ENCODE measurements at regions not wholly inside any gene's neighbourhood (a gene's known extent, or its start where the extent isn't known, plus 50 kb on each side); places are given as distances from the start of the nearest gene placed in this dataset.

DNA sequence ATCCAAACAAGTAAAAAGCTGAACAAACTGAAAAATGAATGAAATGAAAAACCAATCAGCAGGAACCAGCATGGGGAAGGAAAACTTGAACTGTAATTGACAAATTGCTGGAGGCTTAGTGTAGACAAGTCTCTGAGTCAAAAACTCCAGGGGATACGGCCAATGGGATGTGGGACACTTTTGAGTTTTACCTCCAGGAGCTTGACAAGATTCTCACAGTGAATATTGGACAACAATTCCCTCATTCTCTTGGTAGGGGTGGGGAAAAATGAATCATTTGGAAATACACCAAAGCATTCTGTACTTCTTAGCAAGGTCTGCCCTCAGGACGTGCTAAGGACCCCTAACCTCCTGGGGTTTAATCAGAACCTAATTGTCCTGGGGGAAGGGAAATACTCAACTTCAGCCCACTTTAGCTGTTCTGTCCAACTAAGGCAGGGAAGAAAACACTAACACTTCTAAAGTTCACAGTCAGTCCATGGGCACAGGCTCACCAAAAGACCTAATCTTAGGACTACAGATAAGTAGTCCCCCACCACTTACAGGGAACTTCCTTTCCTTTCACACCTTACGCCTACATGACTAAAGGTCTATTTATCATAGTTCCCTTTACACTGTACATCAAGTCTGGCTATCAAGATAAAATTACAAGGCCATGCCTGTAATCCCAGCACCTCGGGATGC is 60.7 kb upstream of the CDC42BPA start:
- ATAC-seq (no peak), DNase-seq (ENCODE audit: low spot score in 2 of 2) (no peak)
- H3K4me1 Mint-ChIP-seq, result no peaks in the 10 kb centered on the region
- no peaks in the 10 kb centered on the region for H3K9me3 Mint-ChIP-seq
- H3K36me3 Mint-ChIP-seq, result no peaks in the 10 kb centered on the region
- no peak overlapping the region for H3K27ac Mint-ChIP-seq
- no peak overlapping the region for H3K4me3 Mint-ChIP-seq

- no peaks in the 10 kb centered on the region for H3K36me3 Mint-ChIP-seq
- H3K4me1 Mint-ChIP-seq, result no peaks in the 10 kb centered on the region
- ATAC-seq (no peak), DNase-seq (ENCODE audit: low spot score in 2 of 2) (no peak)
- H3K4me3 Mint-ChIP-seq, result no peak overlapping the region
- no peak overlapping the region for H3K27ac Mint-ChIP-seq
- H3K9me3 Mint-ChIP-seq, result no peaks in the 10 kb centered on the region
Observed at GRCh38 chr1:227378181-227378580, 59.9 kb upstream of the CDC42BPA start.

GRCh38 chr1:227374846-227375245 is 56.6 kb upstream of the CDC42BPA start:
- Mint-ChIP-seq H3K27ac (no peak overlapping the region), H3K4me1 (no peaks in the 10 kb centered on the region), H3K36me3 (no peaks in the 10 kb centered on the region), H3K4me3 (no peak overlapping the region), H3K9me3 (no peaks in the 10 kb centered on the region)
- no peak for ATAC-seq
- DNase-seq (ENCODE audit: low spot score in 2 of 2), result no peak

GRCh38 chr1:227372726-227373130 is 54.4 kb upstream of the CDC42BPA start:
- Mint-ChIP-seq H3K36me3 (no peaks in the 10 kb centered on the region), H3K4me1 (no peaks in the 10 kb centered on the region), H3K27ac (no peak overlapping the region), H3K9me3 (no peaks in the 10 kb centered on the region), H3K4me3 (no peak overlapping the region)
- no peak for ATAC-seq
- DNase-seq (ENCODE audit: low spot score in 2 of 2), result no peak

DNA sequence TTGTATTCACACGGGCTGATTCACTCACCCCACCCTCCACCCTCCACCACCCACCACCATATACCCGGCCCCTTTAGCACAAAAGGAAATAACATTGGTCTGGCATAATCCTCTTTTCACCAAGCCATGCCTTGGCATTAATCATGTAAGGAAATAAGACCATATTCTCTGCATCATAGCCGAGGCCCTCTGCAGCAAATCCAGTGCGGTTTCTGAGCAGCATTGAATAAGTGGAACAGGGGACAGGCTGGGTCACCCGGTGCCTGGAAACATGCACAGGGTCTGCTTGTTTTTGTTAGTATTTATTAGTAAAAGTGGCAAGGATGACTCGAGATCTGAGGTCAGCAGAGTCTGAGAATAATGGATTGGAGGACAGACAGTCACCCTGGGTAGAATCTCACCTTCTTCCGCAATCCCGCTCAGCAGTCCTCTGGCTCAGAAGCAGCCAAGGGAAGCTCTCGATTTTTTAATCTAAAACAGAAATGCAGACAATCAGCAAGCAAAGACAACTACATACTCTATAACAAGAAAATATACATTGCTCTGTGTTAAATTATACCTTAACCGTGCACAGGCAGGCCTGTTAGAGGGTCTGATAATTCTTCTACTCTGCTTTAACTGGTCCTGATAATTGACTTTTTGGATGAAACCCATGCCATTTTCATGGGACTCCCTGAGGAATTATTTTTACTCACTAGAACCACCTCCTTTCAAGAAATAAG is 52.4 kb upstream of the CDC42BPA start:
- no peak for ATAC-seq
- H3K36me3 Mint-ChIP-seq, result no peaks in the 10 kb centered on the region
- H3K9me3 Mint-ChIP-seq, result no peaks in the 10 kb centered on the region
- H3K27ac Mint-ChIP-seq, result no peak overlapping the region
- no peak for DNase-seq (ENCODE audit: low spot score in 2 of 2)
- no peaks in the 10 kb centered on the region for H3K4me1 Mint-ChIP-seq
- H3K4me3 Mint-ChIP-seq, result no peak overlapping the region

GRCh38 chr1:227369102-227369760 is 50.9 kb upstream of the CDC42BPA start:
- Mint-ChIP-seq H3K36me3 (no peaks in the 10 kb centered on the region), H3K27ac (no peak overlapping the region), H3K9me3 (no peaks in the 10 kb centered on the region), H3K4me1 (no peaks in the 10 kb centered on the region), H3K4me3 (no peak overlapping the region)
- DNase-seq (ENCODE audit: low spot score in 2 of 2) (no peak), ATAC-seq (no peak)

All from stimulated activated effector memory CD8-positive, alpha-beta T cell treated with anti-CD3 and anti-CD28 coated beads, Interleukin-12 subunit alpha, Interleukin-12 subunit beta, amount 100 ng/mL, for 72 hours (primary cell).